ENCODE measurements at regions not wholly inside any gene's neighbourhood (a gene's known extent, or its start where the extent isn't known, plus 50 kb on each side); places are given as distances from the start of the nearest gene placed in this dataset.
"Not testable (repeated sequence)": the region's sequence is repeated elsewhere in the genome, so short reads cannot be mapped to it uniquely, and the experiment has no call there.

GRCh38 chr7:37577901-37578300 lies 105.7 kb upstream of the GPR141 start:
- ChIA-PET CTCF (interaction anchor here (0.8 to 1.4 kb wide), 3 partner anchors 9 to 66 kb away, joined by 3 to 4 read pairs (median 3); no protein-coding TSS in a partner anchor), POLR2A (no interaction called here)
- Histone ChIP-seq H3K4me1 (ENCODE audit: control extremely low read depth in 1 of 4, control insufficient read depth in 4 of 4, insufficient read depth in 4 of 4, low read length in 3 of 4) (peaks cover 0 to 7% (median 0%) of the 10 kb centered on the region in 4 experiments), H3K9me3 (ENCODE audit: control extremely low read depth in 1 of 5, control insufficient read depth in 4 of 5, insufficient read depth in 2 of 5, low read depth in 1 of 5, low read length in 4 of 5) (no peaks in the 10 kb centered on the region), H3K27me3 (replicated peaks in 2 of 5; ENCODE audit: control insufficient read depth in 4 of 5, insufficient read depth in 5 of 5, low read length in 4 of 5) (no peaks in the 10 kb centered on the region), H3K36me3 (ENCODE audit: control insufficient read depth in 4 of 4, insufficient read depth in 4 of 4, low read length in 3 of 4) (no peaks in the 10 kb centered on the region), H3K4me3 (ENCODE audit: control insufficient read depth in 1 of 7, extremely low read depth in 1 of 7, insufficient read depth in 4 of 7, low read depth in 2 of 7, low read length in 6 of 7) (no peak overlapping the region), H3K27ac (ENCODE audit: insufficient read depth in 1 of 2, low read depth in 1 of 2, low read length in 2 of 2, poor library complexity in 1 of 2, severe bottlenecking in 2 of 2) (no peak overlapping the region)
- DNase-seq = no peak
- WGBS (ENCODE audit: insufficient coverage) = 73% methylated on average over 3 of the region's 4 CpGs

GRCh38 chr7:37578350-37578749 lies 105.2 kb upstream of the GPR141 start:
- CTCF ChIA-PET = interaction anchor here (1.2 to 1.4 kb wide), 3 partner anchors 10 to 65 kb away, joined by 3 to 4 read pairs (median 3); no protein-coding TSS in a partner anchor
- POLR2A ChIA-PET = no interaction called here
- DNase-seq = no peak
- Histone ChIP-seq H3K36me3 (ENCODE audit: control insufficient read depth in 4 of 4, insufficient read depth in 4 of 4, low read length in 3 of 4) (no peaks in the 10 kb centered on the region), H3K4me1 (ENCODE audit: control extremely low read depth in 1 of 4, control insufficient read depth in 4 of 4, insufficient read depth in 4 of 4, low read length in 3 of 4) (peaks cover 0 to 7% (median 0%) of the 10 kb centered on the region in 4 experiments), H3K27ac (ENCODE audit: insufficient read depth in 1 of 2, low read depth in 1 of 2, low read length in 2 of 2, poor library complexity in 1 of 2, severe bottlenecking in 2 of 2) (no peak overlapping the region), H3K27me3 (replicated peaks in 2 of 5; ENCODE audit: control insufficient read depth in 4 of 5, insufficient read depth in 5 of 5, low read length in 4 of 5) (no peaks in the 10 kb centered on the region), H3K4me3 (ENCODE audit: control insufficient read depth in 1 of 7, extremely low read depth in 1 of 7, insufficient read depth in 4 of 7, low read depth in 2 of 7, low read length in 6 of 7) (no peak overlapping the region), H3K9me3 (ENCODE audit: control extremely low read depth in 1 of 5, control insufficient read depth in 4 of 5, insufficient read depth in 2 of 5, low read depth in 1 of 5, low read length in 4 of 5) (no peaks in the 10 kb centered on the region)
- WGBS (ENCODE audit: insufficient coverage) = no CpG with 5 or more reads among the region's 1 CpG

- no CpG with 5 or more reads among the region's 3 CpGs for WGBS (ENCODE audit: insufficient coverage)
- no peaks in the 10 kb centered on the region for H3K9me3 ChIP-seq (ENCODE audit: control extremely low read depth in 1 of 5, control insufficient read depth in 4 of 5, insufficient read depth in 2 of 5, low read depth in 1 of 5, low read length in 4 of 5)
- peaks cover 0 to 9% (median 0%) of the 10 kb centered on the region in 4 experiments for H3K4me1 ChIP-seq (ENCODE audit: control extremely low read depth in 1 of 4, control insufficient read depth in 4 of 4, insufficient read depth in 4 of 4, low read length in 3 of 4)
- H3K27me3 ChIP-seq (replicated peaks in 2 of 5; ENCODE audit: control insufficient read depth in 4 of 5, insufficient read depth in 5 of 5, low read length in 4 of 5) = no peaks in the 10 kb centered on the region
- no peak overlapping the region for H3K27ac ChIP-seq (ENCODE audit: insufficient read depth in 1 of 2, low read depth in 1 of 2, low read length in 2 of 2, poor library complexity in 1 of 2, severe bottlenecking in 2 of 2)
- DNase-seq = no peak
- H3K4me3 ChIP-seq (ENCODE audit: control insufficient read depth in 1 of 7, extremely low read depth in 1 of 7, insufficient read depth in 4 of 7, low read depth in 2 of 7, low read length in 6 of 7) = no peak overlapping the region
- POLR2A ChIA-PET = interaction anchor here (0.7 kb wide), 1 partner anchor 13 kb away, joined by 3 read pairs; no protein-coding TSS in a partner anchor
- CTCF ChIA-PET = interaction anchor here (0.9 kb wide), 1 partner anchor 58 kb away, joined by 4 read pairs; no protein-coding TSS in a partner anchor
- no peaks in the 10 kb centered on the region for H3K36me3 ChIP-seq (ENCODE audit: control insufficient read depth in 4 of 4, insufficient read depth in 4 of 4, low read length in 3 of 4)
These were observed 103.2 kb upstream of the GPR141 start for GRCh38 chr7:37580376-37580775.

GRCh38 chr7:37584651-37585463 lies 98.7 kb upstream of the GPR141 start:
- H3K4me1 ChIP-seq (ENCODE audit: control extremely low read depth in 1 of 4, control insufficient read depth in 4 of 4, insufficient read depth in 4 of 4, low read length in 3 of 4); H3K4me3 ChIP-seq (ENCODE audit: control insufficient read depth in 1 of 7, extremely low read depth in 1 of 7, insufficient read depth in 4 of 7, low read depth in 2 of 7, low read length in 6 of 7); H3K36me3 ChIP-seq (ENCODE audit: control insufficient read depth in 4 of 4, insufficient read depth in 4 of 4, low read length in 3 of 4); CTCF ChIA-PET; H3K27ac ChIP-seq (ENCODE audit: insufficient read depth in 1 of 2, low read depth in 1 of 2, low read length in 2 of 2, poor library complexity in 1 of 2, severe bottlenecking in 2 of 2); H3K27me3 ChIP-seq (replicated peaks in 2 of 5; ENCODE audit: control insufficient read depth in 4 of 5, insufficient read depth in 5 of 5, low read length in 4 of 5); POLR2A ChIA-PET; DNase-seq; H3K9me3 ChIP-seq (ENCODE audit: control extremely low read depth in 1 of 5, control insufficient read depth in 4 of 5, insufficient read depth in 2 of 5, low read depth in 1 of 5, low read length in 4 of 5): not testable (repeated sequence)
- WGBS (ENCODE audit: insufficient coverage) = 81% methylated on average over 2 of the region's 4 CpGs

GRCh38 chr7:37590824-37591223 lies 92.7 kb upstream of the GPR141 start:
- peak overlapping the region in 2 of 7 experiments; percentile 7 to 28 for H3K4me3 ChIP-seq (ENCODE audit: control insufficient read depth in 1 of 7, extremely low read depth in 1 of 7, insufficient read depth in 4 of 7, low read depth in 2 of 7, low read length in 6 of 7)
- 5% methylated on average over 3 of the region's 4 CpGs for WGBS (ENCODE audit: insufficient coverage)
- POLR2A ChIA-PET = no interaction called here

GRCh38 chr7:37592366-37592765 lies 91.2 kb upstream of the GPR141 start:
- H3K9me3 ChIP-seq (ENCODE audit: control extremely low read depth in 1 of 5, control insufficient read depth in 4 of 5, insufficient read depth in 2 of 5, low read depth in 1 of 5, low read length in 4 of 5) = peaks cover 2 to 14% (median 6%) of the 10 kb centered on the region in 5 experiments
- ChIA-PET CTCF (no interaction called here), POLR2A (interaction anchor here (0.5 kb wide), 1 partner anchor 120 kb away, joined by 3 read pairs; no protein-coding TSS in a partner anchor)
- H3K27me3 ChIP-seq (replicated peaks in 2 of 5; ENCODE audit: control insufficient read depth in 4 of 5, insufficient read depth in 5 of 5, low read length in 4 of 5) = no peaks in the 10 kb centered on the region
- no peaks in the 10 kb centered on the region for H3K36me3 ChIP-seq (ENCODE audit: control insufficient read depth in 4 of 4, insufficient read depth in 4 of 4, low read length in 3 of 4)
- WGBS (ENCODE audit: insufficient coverage) = 100% methylated on average over 1 of the region's 2 CpGs
- H3K27ac ChIP-seq (ENCODE audit: insufficient read depth in 1 of 2, low read depth in 1 of 2, low read length in 2 of 2, poor library complexity in 1 of 2, severe bottlenecking in 2 of 2) = peak overlapping the region; percentile 80 to 91
- H3K4me3 ChIP-seq (ENCODE audit: control insufficient read depth in 1 of 7, extremely low read depth in 1 of 7, insufficient read depth in 4 of 7, low read depth in 2 of 7, low read length in 6 of 7) = no peak overlapping the region
- no peak for DNase-seq
- H3K4me1 ChIP-seq (ENCODE audit: control extremely low read depth in 1 of 4, control insufficient read depth in 4 of 4, insufficient read depth in 4 of 4, low read length in 3 of 4) = peaks cover 4 to 22% (median 17%) of the 10 kb centered on the region in 4 experiments

More at GRCh38 chr7:37590824-37591223, 92.7 kb upstream of the GPR141 start:
- Histone ChIP-seq H3K27me3 (replicated peaks in 2 of 5; ENCODE audit: control insufficient read depth in 4 of 5, insufficient read depth in 5 of 5, low read length in 4 of 5) (no peaks in the 10 kb centered on the region), H3K36me3 (ENCODE audit: control insufficient read depth in 4 of 4, insufficient read depth in 4 of 4, low read length in 3 of 4) (no peaks in the 10 kb centered on the region), H3K27ac (ENCODE audit: insufficient read depth in 1 of 2, low read depth in 1 of 2, low read length in 2 of 2, poor library complexity in 1 of 2, severe bottlenecking in 2 of 2) (peak overlapping the region; percentile 80 to 91), H3K9me3 (ENCODE audit: control extremely low read depth in 1 of 5, control insufficient read depth in 4 of 5, insufficient read depth in 2 of 5, low read depth in 1 of 5, low read length in 4 of 5) (peaks cover 2 to 12% (median 2%) of the 10 kb centered on the region in 5 experiments), H3K4me1 (ENCODE audit: control extremely low read depth in 1 of 4, control insufficient read depth in 4 of 4, insufficient read depth in 4 of 4, low read length in 3 of 4) (peaks cover 4 to 22% (median 17%) of the 10 kb centered on the region in 4 experiments)
- DNase-seq = peak; percentile 78 to 91 (median 80)
- CTCF ChIA-PET = no interaction called here

- no peak for DNase-seq
- H3K4me3 ChIP-seq (ENCODE audit: control insufficient read depth in 1 of 7, extremely low read depth in 1 of 7, insufficient read depth in 4 of 7, low read depth in 2 of 7, low read length in 6 of 7) = no peak overlapping the region
- H3K27ac ChIP-seq (ENCODE audit: insufficient read depth in 1 of 2, low read depth in 1 of 2, low read length in 2 of 2, poor library complexity in 1 of 2, severe bottlenecking in 2 of 2) = no peak overlapping the region
- POLR2A ChIA-PET = no interaction called here
- peaks cover 0 to 11% (median 4%) of the 10 kb centered on the region in 5 experiments for H3K9me3 ChIP-seq (ENCODE audit: control extremely low read depth in 1 of 5, control insufficient read depth in 4 of 5, insufficient read depth in 2 of 5, low read depth in 1 of 5, low read length in 4 of 5)
- H3K4me1 ChIP-seq (ENCODE audit: control extremely low read depth in 1 of 4, control insufficient read depth in 4 of 4, insufficient read depth in 4 of 4, low read length in 3 of 4) = peaks cover 4 to 33% (median 20%) of the 10 kb centered on the region in 4 experiments
- 100% methylated on average over 1 of the region's 1 CpG for WGBS (ENCODE audit: insufficient coverage)
- CTCF ChIA-PET = interaction anchor here (1.0 to 1.3 kb wide), 2 partner anchors 8 to 11 kb away, joined by 3 read pairs; no protein-coding TSS in a partner anchor
- H3K36me3 ChIP-seq (ENCODE audit: control insufficient read depth in 4 of 4, insufficient read depth in 4 of 4, low read length in 3 of 4) = no peaks in the 10 kb centered on the region
- no peaks in the 10 kb centered on the region for H3K27me3 ChIP-seq (replicated peaks in 2 of 5; ENCODE audit: control insufficient read depth in 4 of 5, insufficient read depth in 5 of 5, low read length in 4 of 5)
These were observed 89.0 kb upstream of the GPR141 start for GRCh38 chr7:37594602-37595001.

Data from common myeloid progenitor, CD34-positive (primary cell).